ENCODE measurements at regions not wholly inside any gene's neighbourhood (a gene's known extent, or its start where the extent isn't known, plus 50 kb on each side); places are given as distances from the start of the nearest gene placed in this dataset.

DNA sequence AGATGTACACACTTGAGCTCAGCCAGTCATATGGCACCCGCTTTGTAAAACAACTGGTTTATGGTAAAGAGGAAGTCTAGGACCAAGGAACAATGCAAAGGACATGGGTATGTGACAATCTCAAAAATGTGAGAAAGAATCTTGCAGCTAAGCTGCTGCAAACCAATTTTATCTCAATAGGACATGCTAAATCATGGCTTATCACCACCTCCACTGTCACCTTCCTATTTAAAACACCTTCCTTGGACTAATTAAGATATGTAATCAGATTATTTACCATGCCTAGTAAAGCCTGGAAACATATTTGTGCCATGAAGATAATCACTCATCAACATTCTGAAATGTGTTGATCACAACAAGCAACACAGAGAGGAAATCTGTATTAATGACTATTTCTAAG is 622.7 kb downstream of the CDH11 start:
- TF ChIP-seq, protein P1, sequence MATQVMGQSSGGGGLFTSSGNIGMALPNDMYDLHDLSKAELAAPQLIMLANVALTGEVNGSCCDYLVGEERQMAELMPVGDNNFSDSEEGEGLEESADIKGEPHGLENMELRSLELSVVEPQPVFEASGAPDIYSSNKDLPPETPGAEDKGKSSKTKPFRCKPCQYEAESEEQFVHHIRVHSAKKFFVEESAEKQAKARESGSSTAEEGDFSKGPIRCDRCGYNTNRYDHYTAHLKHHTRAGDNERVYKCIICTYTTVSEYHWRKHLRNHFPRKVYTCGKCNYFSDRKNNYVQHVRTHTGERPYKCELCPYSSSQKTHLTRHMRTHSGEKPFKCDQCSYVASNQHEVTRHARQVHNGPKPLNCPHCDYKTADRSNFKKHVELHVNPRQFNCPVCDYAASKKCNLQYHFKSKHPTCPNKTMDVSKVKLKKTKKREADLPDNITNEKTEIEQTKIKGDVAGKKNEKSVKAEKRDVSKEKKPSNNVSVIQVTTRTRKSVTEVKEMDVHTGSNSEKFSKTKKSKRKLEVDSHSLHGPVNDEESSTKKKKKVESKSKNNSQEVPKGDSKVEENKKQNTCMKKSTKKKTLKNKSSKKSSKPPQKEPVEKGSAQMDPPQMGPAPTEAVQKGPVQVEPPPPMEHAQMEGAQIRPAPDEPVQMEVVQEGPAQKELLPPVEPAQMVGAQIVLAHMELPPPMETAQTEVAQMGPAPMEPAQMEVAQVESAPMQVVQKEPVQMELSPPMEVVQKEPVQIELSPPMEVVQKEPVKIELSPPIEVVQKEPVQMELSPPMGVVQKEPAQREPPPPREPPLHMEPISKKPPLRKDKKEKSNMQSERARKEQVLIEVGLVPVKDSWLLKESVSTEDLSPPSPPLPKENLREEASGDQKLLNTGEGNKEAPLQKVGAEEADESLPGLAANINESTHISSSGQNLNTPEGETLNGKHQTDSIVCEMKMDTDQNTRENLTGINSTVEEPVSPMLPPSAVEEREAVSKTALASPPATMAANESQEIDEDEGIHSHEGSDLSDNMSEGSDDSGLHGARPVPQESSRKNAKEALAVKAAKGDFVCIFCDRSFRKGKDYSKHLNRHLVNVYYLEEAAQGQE (IDR thresholded peaks at IDR 0.05; ENCODE audit: insufficient read depth in 1 of 2, low read depth in 2 of 2, low read length in 2 of 2), result no peak
- TF ChIP-seq TAF1 (IDR thresholded peaks at IDR 0.05; ENCODE audit: borderline replicate concordance, insufficient read depth, low read length) (no peak), FOXP2 (optimal IDR thresholded peaks at IDR 0.05; ENCODE audit: borderline replicate concordance, extremely low read depth, extremely low read length, insufficient read depth) (no peak)

Measured in PFSK-1 (cell line).